ENCODE measurements at regions not wholly inside any gene's neighbourhood (a gene's known extent, or its start where the extent isn't known, plus 50 kb on each side); places are given as distances from the start of the nearest gene placed in this dataset.

GRCh38 chr12:88802096-88802706, 221.9 kb upstream of the KITLG start:
- Histone ChIP-seq H3K27me3 (ENCODE audit: control insufficient read depth, insufficient read depth, low read length) (no peaks in the 10 kb centered on the region), H3K4me1 (no peaks in the 10 kb centered on the region), H3K4me2 (ENCODE audit: low read length) (no peak overlapping the region), H3K9me3 (ENCODE audit: control insufficient read depth, low read length) (no peaks in the 10 kb centered on the region), H2AFZ (no peak overlapping the region), H3K4me3 (ENCODE audit: low read depth, low read length) (no peak overlapping the region), H3K79me2 (no peaks in the 10 kb centered on the region), H3K27ac (no peak overlapping the region), H3K9ac (no peak overlapping the region), H3K36me3 (ENCODE audit: control insufficient read depth, insufficient read depth, low read length) (no peaks in the 10 kb centered on the region)
- TF ChIP-seq CTCF (IDR thresholded peaks at IDR 0.05), result no peak

GRCh38 chr12:88801227-88802095, 221.2 kb upstream of the KITLG start:
- Histone ChIP-seq H3K36me3 (ENCODE audit: control insufficient read depth, insufficient read depth, low read length) (no peaks in the 10 kb centered on the region), H3K4me1 (no peaks in the 10 kb centered on the region), H3K27ac (no peak overlapping the region), H3K4me2 (ENCODE audit: low read length) (no peak overlapping the region), H2AFZ (no peak overlapping the region), H3K9me3 (ENCODE audit: control insufficient read depth, low read length) (no peaks in the 10 kb centered on the region), H3K79me2 (no peaks in the 10 kb centered on the region), H3K27me3 (ENCODE audit: control insufficient read depth, insufficient read depth, low read length) (no peaks in the 10 kb centered on the region), H3K9ac (no peak overlapping the region), H3K4me3 (ENCODE audit: low read depth, low read length) (no peak overlapping the region)
- TF ChIP-seq CTCF (IDR thresholded peaks at IDR 0.05), result no peak

GRCh38 chr12:88793096-88793495, 212.8 kb upstream of the KITLG start:
- Histone ChIP-seq H3K9ac (no peak overlapping the region), H2AFZ (no peak overlapping the region), H3K36me3 (ENCODE audit: control insufficient read depth, insufficient read depth, low read length) (no peaks in the 10 kb centered on the region), H3K4me1 (no peaks in the 10 kb centered on the region), H3K4me3 (ENCODE audit: low read depth, low read length) (no peak overlapping the region), H3K4me2 (ENCODE audit: low read length) (no peak overlapping the region), H3K9me3 (ENCODE audit: control insufficient read depth, low read length) (no peaks in the 10 kb centered on the region), H3K79me2 (no peaks in the 10 kb centered on the region), H3K27me3 (ENCODE audit: control insufficient read depth, insufficient read depth, low read length) (no peaks in the 10 kb centered on the region), H3K27ac (no peak overlapping the region)
- no peak for TF ChIP-seq CTCF (IDR thresholded peaks at IDR 0.05)

- Histone ChIP-seq H3K9me3 (ENCODE audit: control insufficient read depth, low read length) (no peaks in the 10 kb centered on the region), H3K27ac (no peak overlapping the region), H3K4me2 (ENCODE audit: low read length) (no peak overlapping the region), H3K79me2 (no peaks in the 10 kb centered on the region), H3K36me3 (ENCODE audit: control insufficient read depth, insufficient read depth, low read length) (no peaks in the 10 kb centered on the region), H3K4me3 (ENCODE audit: low read depth, low read length) (no peak overlapping the region), H2AFZ (no peak overlapping the region), H3K9ac (no peak overlapping the region), H3K27me3 (ENCODE audit: control insufficient read depth, insufficient read depth, low read length) (no peaks in the 10 kb centered on the region), H3K4me1 (no peaks in the 10 kb centered on the region)
- TF ChIP-seq CTCF (IDR thresholded peaks at IDR 0.05), result no peak
Measured at GRCh38 chr12:88790231-88790630, 210.0 kb upstream of the KITLG start.
